GM20000 (cell line): ENCODE measurements at regions not wholly inside any gene's neighbourhood (a gene's known extent, or its start where the extent isn't known, plus 50 kb on each side); places are given as distances from the start of the nearest gene placed in this dataset.
"Not testable (repeated sequence)": the region's sequence is repeated elsewhere in the genome, so short reads cannot be mapped to it uniquely, and the experiment has no call there.

Source experiments
- DNase-seq: peaks from one replicate; pipeline ENCODE4 v3.0.0; 2012; ENCODE audit warnings: low spot score
- TF ChIP-seq, protein P1 (sequence below): IDR thresholded peaks from 2 replicates; pipeline ENCODE4 v1.5.1; 2012; ENCODE audit warnings: mild to moderate bottlenecking, control low read depth; ENCODE audit errors: extremely low read depth, missing control alignments

DNA sequence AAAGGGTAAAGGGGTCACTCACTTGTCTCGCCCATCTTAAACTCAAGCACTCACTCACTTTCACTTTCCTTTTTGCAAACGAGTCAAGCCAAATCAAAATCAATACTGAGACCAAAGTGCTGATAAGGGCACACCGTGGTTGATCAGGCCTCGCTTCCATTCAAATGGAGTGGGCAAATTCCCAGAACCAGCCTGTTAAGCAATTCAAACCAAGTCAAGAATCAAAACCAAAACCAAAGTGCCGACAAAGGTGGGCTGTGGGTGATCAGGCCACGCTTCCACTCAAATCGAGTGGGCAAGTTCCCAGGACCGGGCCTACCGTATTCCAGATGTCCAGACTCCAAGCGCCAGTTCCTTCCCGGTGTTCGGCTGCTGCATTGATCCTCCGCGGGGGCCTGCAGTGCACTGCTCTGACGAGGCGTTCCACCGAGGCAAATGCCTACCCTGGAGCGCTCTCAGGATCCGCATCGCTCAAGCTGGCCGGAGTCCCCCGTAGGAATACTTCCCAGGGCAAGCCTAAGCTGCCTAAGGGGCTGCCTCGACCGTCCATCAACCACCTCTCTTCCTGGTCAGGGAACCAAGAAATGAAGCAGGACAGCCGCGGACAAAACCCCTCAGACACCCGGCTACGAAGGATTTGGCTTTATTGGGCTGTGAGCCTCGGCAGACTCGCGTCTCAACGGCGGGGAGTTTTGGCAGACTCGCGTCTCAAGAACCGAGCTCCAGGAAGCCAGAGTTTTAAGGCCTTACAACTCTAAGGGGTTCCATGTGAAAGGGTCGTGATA is 89.9 kb upstream of the SLC1A4 start:
- DNase-seq, result no peak
- TF ChIP-seq, protein P1, sequence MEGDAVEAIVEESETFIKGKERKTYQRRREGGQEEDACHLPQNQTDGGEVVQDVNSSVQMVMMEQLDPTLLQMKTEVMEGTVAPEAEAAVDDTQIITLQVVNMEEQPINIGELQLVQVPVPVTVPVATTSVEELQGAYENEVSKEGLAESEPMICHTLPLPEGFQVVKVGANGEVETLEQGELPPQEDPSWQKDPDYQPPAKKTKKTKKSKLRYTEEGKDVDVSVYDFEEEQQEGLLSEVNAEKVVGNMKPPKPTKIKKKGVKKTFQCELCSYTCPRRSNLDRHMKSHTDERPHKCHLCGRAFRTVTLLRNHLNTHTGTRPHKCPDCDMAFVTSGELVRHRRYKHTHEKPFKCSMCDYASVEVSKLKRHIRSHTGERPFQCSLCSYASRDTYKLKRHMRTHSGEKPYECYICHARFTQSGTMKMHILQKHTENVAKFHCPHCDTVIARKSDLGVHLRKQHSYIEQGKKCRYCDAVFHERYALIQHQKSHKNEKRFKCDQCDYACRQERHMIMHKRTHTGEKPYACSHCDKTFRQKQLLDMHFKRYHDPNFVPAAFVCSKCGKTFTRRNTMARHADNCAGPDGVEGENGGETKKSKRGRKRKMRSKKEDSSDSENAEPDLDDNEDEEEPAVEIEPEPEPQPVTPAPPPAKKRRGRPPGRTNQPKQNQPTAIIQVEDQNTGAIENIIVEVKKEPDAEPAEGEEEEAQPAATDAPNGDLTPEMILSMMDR, result no peak

DNA sequence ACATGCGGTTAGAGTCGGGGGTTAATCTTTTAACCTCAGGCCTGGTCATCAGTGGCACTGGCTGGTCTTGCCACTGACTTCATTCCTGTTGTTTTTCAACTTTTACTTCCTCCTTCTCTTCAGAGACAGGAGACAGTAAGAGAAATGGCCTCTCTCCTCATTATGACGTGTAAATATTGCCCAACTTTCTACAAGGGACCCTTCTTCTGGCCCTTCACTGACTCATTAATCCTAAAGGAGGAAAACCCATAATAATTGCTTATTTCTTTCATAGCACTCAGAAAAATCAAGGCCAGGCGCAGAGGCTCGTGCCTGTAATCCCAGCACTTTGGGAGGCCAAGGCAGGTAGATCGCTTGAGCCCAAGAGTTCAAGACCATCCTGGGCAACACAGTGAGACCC is 89.3 kb upstream of the SLC1A4 start:
- DNase-seq, result not testable (repeated sequence)

DNA sequence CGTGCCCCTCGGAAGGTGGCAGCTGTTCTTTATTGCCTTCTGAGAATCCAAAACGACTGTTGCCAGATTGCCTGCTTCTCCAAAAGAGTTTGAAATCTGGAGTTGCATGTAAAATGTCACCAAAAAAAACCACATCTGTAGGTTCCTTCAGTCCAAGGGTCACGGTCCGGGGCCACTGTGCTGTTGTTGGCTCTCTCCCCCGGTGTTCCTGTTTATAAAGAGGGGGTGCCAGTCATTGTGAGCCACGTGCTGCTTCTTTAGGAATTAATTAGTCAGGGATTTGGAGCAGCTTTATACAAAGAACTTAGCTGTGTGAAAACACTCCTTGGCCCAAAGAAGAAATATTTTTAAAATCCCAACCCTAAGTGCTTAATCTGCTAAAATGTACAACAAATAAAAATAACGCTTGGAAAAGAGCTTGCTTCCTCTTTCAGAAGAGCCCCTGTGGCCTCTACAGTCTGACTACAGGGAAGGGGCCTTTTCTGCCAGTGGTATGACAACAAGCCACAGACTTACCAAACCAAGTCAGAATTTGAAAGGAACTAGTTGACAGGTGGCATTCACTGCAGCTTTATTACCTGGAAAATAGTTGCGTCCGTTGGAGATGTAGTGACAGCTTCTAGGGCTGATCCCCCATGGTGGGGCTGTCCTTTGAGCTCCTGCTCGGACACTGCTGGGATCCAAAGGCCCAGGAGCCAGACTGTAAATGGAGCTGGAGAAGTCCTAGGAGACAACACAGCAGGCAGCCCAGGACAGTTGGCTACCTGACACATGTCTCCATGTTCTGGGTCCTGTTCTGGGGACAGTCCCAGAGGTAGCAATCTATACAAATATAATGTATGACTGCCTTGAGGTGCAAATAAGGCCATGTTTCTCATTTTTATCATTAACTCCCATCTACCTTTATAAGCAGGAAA is 84.5 kb upstream of the SLC1A4 start:
- TF ChIP-seq, protein P1, result no peak
- DNase-seq, result no peak

DNA sequence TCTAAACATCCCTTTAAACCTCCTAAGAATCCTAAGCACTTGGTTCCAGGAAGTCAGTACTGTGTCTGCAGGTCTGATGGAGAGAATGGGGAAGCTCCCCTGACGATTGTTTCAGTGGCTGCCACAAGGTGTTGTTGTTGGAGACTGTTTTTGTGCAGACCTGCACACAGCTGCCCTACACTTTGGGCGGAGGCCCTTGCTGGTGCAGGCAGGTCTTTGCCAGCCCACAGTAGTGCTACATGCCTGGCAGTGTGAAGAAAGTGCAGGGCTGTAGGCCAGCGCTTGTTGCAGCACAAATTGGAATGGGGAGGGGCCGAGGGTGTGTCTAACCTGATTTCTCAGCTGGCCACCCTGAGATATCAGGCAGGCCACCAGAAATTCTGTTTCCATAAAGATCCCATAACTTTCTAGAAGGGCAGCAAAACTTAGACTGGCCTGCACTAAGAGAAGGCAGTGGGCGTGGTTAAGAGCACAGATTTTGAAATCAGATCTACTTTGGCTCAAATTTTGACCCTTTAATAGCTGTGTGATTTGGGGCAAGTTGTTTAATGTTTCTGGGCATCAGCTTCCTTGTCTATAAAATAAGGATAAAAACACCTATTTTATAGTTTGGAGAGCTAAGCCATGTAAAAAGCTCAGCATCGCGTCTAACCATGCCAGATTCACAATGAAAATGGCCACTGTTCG is 83.7 kb upstream of the SLC1A4 start:
- DNase-seq, result no peak
- TF ChIP-seq, protein P1, result no peak

DNA sequence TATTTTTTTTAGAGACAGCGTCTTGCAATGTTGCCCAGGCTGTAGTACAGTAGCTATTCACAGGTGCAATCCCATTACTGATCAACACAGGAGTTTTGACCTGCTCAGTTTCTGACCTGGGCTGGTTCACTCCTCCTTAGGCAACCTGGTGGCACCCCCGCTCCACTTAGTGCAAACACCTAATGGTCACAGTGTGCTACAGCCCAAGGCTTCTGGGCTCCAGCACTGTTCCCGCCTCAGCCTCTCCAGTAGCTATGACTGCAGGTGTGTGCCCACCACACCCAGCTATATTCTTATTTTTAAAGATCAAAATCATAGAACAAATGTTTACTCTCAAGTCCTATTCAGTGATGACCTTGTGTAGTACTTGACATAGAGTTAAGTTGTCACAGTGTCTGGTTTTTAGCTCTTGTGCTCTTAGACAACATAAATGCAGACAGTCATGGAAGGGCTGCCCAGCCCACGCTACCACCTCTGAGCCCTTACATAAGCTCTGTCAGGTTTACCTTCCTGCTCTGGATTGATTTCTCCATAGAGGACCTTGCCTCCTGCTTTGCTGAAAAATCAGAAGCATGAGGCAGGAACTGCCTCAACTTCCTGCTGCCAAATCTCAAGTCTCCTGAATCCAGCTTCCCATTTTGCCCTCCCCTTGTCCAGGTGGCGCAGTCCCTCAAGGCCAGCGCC is 82.2 kb upstream of the SLC1A4 start:
- TF ChIP-seq, protein P1, result no peak
- DNase-seq, result no peak

DNA sequence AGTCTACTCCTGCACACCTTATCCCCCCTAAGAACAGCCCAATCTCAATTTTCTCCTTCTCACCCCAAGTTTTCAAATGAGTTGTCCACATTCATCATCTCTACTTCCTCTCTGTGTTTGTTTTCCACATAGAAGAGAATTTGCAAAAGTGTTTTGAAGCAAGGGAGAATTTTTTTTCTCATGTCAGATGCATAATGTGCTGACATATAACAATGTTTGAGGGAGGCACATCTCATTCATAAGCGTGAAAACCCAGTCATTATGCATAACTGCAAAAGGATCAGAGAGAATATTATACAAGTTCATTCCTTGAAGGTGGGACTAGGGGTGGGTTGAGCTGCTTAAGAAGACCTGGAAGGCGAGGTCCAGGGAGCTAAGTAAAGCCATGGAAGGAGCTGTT is 80.8 kb upstream of the SLC1A4 start:
- TF ChIP-seq, protein P1, result no peak

DNA sequence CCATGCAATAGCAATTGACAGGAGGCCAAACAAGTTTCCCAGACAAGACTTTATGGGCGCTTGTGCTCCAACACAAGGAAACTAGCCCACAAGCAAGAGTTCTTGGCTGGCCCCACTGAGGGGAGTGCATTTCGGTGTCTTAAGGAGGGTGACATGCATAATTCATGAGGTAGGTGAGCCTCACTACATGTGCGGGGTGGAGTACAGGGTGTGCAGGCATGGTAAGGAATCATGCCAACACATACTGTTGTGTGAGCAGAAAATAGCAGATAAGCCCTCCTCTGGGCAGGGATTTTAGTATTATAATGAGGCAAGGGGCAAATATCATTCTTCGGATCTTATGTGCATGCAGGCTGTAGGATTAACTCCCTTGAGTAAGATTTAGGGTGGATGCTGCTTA is 78.7 kb upstream of the SLC1A4 start:
- no peak for DNase-seq
- TF ChIP-seq, protein P1, result no peak

More for the DNA sequence above, 80.8 kb upstream of the SLC1A4 start:
- no peak for DNase-seq
